ENCODE measurements at regions not wholly inside any gene's neighbourhood (a gene's known extent, or its start where the extent isn't known, plus 50 kb on each side); places are given as distances from the start of the nearest gene placed in this dataset.

GRCh38 chr2:12807907-12808810 is 91.4 kb downstream of the TRIB2 start:
- peak in 2 of 3 donors; percentile 19 to 34 for DNase-seq
- CTCF ChIA-PET, result no interaction called here
- POLR2A ChIA-PET, result no interaction called here

GRCh38 chr2:12809526-12809925 is 92.8 kb downstream of the TRIB2 start:
- CTCF ChIA-PET, result interaction anchor here (0.9 to 1.0 kb wide), 2 partner anchors 19 to 122 kb away, joined by 3 to 4 read pairs; no protein-coding TSS in a partner anchor

More at GRCh38 chr2:12807907-12808810, 91.4 kb downstream of the TRIB2 start:
- peaks cover 0 to 18% (median 2%) of the 10 kb centered on the region in 4 experiments for H3K4me1 ChIP-seq (ENCODE audit: control extremely low read depth in 1 of 4, control insufficient read depth in 4 of 4, insufficient read depth in 4 of 4, low read length in 3 of 4)
- H3K27ac ChIP-seq (ENCODE audit: insufficient read depth in 1 of 2, low read depth in 1 of 2, low read length in 2 of 2, poor library complexity in 1 of 2, severe bottlenecking in 2 of 2), result no peak overlapping the region
- 67% methylated on average over 3 of the region's 6 CpGs for WGBS (ENCODE audit: insufficient coverage)
- H3K9me3 ChIP-seq (ENCODE audit: control extremely low read depth in 1 of 5, control insufficient read depth in 4 of 5, insufficient read depth in 2 of 5, low read depth in 1 of 5, low read length in 4 of 5), result no peaks in the 10 kb centered on the region
- H3K36me3 ChIP-seq (ENCODE audit: control insufficient read depth in 4 of 4, insufficient read depth in 4 of 4, low read length in 3 of 4), result no peaks in the 10 kb centered on the region
- peaks cover 0 to 1% (median 0%) of the 10 kb centered on the region in 5 experiments for H3K27me3 ChIP-seq (replicated peaks in 2 of 5; ENCODE audit: control insufficient read depth in 4 of 5, insufficient read depth in 5 of 5, low read length in 4 of 5)
- H3K4me3 ChIP-seq (ENCODE audit: control insufficient read depth in 1 of 7, extremely low read depth in 1 of 7, insufficient read depth in 4 of 7, low read depth in 2 of 7, low read length in 6 of 7), result no peak overlapping the region

GRCh38 chr2:12811916-12812315 is 95.2 kb downstream of the TRIB2 start:
- H3K27ac ChIP-seq (ENCODE audit: insufficient read depth in 1 of 2, low read depth in 1 of 2, low read length in 2 of 2, poor library complexity in 1 of 2, severe bottlenecking in 2 of 2), result no peak overlapping the region
- CTCF ChIA-PET, result no interaction called here
- peaks cover 0 to 16% (median 2%) of the 10 kb centered on the region in 4 experiments for H3K4me1 ChIP-seq (ENCODE audit: control extremely low read depth in 1 of 4, control insufficient read depth in 4 of 4, insufficient read depth in 4 of 4, low read length in 3 of 4)
- H3K27me3 ChIP-seq (replicated peaks in 2 of 5; ENCODE audit: control insufficient read depth in 4 of 5, insufficient read depth in 5 of 5, low read length in 4 of 5), result peaks cover 0 to 1% (median 0%) of the 10 kb centered on the region in 5 experiments
- H3K4me3 ChIP-seq (ENCODE audit: control insufficient read depth in 1 of 7, extremely low read depth in 1 of 7, insufficient read depth in 4 of 7, low read depth in 2 of 7, low read length in 6 of 7), result no peak overlapping the region
- H3K36me3 ChIP-seq (ENCODE audit: control insufficient read depth in 4 of 4, insufficient read depth in 4 of 4, low read length in 3 of 4), result no peaks in the 10 kb centered on the region
- no peaks in the 10 kb centered on the region for H3K9me3 ChIP-seq (ENCODE audit: control extremely low read depth in 1 of 5, control insufficient read depth in 4 of 5, insufficient read depth in 2 of 5, low read depth in 1 of 5, low read length in 4 of 5)
- POLR2A ChIA-PET, result no interaction called here
- no peak for DNase-seq

More at GRCh38 chr2:12809526-12809925, 92.8 kb downstream of the TRIB2 start:
- no peak overlapping the region for H3K27ac ChIP-seq (ENCODE audit: insufficient read depth in 1 of 2, low read depth in 1 of 2, low read length in 2 of 2, poor library complexity in 1 of 2, severe bottlenecking in 2 of 2)
- peaks cover 0 to 18% (median 2%) of the 10 kb centered on the region in 4 experiments for H3K4me1 ChIP-seq (ENCODE audit: control extremely low read depth in 1 of 4, control insufficient read depth in 4 of 4, insufficient read depth in 4 of 4, low read length in 3 of 4)
- no CpG with 5 or more reads among the region's 4 CpGs for WGBS (ENCODE audit: insufficient coverage)
- DNase-seq, result no peak
- POLR2A ChIA-PET, result no interaction called here
- H3K9me3 ChIP-seq (ENCODE audit: control extremely low read depth in 1 of 5, control insufficient read depth in 4 of 5, insufficient read depth in 2 of 5, low read depth in 1 of 5, low read length in 4 of 5), result no peaks in the 10 kb centered on the region
- H3K27me3 ChIP-seq (replicated peaks in 2 of 5; ENCODE audit: control insufficient read depth in 4 of 5, insufficient read depth in 5 of 5, low read length in 4 of 5), result peaks cover 0 to 1% (median 0%) of the 10 kb centered on the region in 5 experiments
- no peak overlapping the region for H3K4me3 ChIP-seq (ENCODE audit: control insufficient read depth in 1 of 7, extremely low read depth in 1 of 7, insufficient read depth in 4 of 7, low read depth in 2 of 7, low read length in 6 of 7)
- H3K36me3 ChIP-seq (ENCODE audit: control insufficient read depth in 4 of 4, insufficient read depth in 4 of 4, low read length in 3 of 4), result no peaks in the 10 kb centered on the region

GRCh38 chr2:12813166-12813565 is 96.4 kb downstream of the TRIB2 start:
- ChIA-PET CTCF (no interaction called here), POLR2A (no interaction called here)
- Histone ChIP-seq H3K36me3 (ENCODE audit: control insufficient read depth in 4 of 4, insufficient read depth in 4 of 4, low read length in 3 of 4) (no peaks in the 10 kb centered on the region), H3K27me3 (replicated peaks in 2 of 5; ENCODE audit: control insufficient read depth in 4 of 5, insufficient read depth in 5 of 5, low read length in 4 of 5) (peaks cover 0 to 1% (median 0%) of the 10 kb centered on the region in 5 experiments), H3K4me3 (ENCODE audit: control insufficient read depth in 1 of 7, extremely low read depth in 1 of 7, insufficient read depth in 4 of 7, low read depth in 2 of 7, low read length in 6 of 7) (no peak overlapping the region), H3K4me1 (ENCODE audit: control extremely low read depth in 1 of 4, control insufficient read depth in 4 of 4, insufficient read depth in 4 of 4, low read length in 3 of 4) (peaks cover 0 to 5% (median under 1%) of the 10 kb centered on the region in 4 experiments), H3K9me3 (ENCODE audit: control extremely low read depth in 1 of 5, control insufficient read depth in 4 of 5, insufficient read depth in 2 of 5, low read depth in 1 of 5, low read length in 4 of 5) (no peaks in the 10 kb centered on the region), H3K27ac (ENCODE audit: insufficient read depth in 1 of 2, low read depth in 1 of 2, low read length in 2 of 2, poor library complexity in 1 of 2, severe bottlenecking in 2 of 2) (no peak overlapping the region)
- DNase-seq, result no peak

- peaks cover 0 to 5% (median 0%) of the 10 kb centered on the region in 5 experiments for H3K27me3 ChIP-seq (replicated peaks in 2 of 5; ENCODE audit: control insufficient read depth in 4 of 5, insufficient read depth in 5 of 5, low read length in 4 of 5)
- H3K4me1 ChIP-seq (ENCODE audit: control extremely low read depth in 1 of 4, control insufficient read depth in 4 of 4, insufficient read depth in 4 of 4, low read length in 3 of 4), result peaks cover 0 to 12% (median 11%) of the 10 kb centered on the region in 4 experiments
- no peaks in the 10 kb centered on the region for H3K9me3 ChIP-seq (ENCODE audit: control extremely low read depth in 1 of 5, control insufficient read depth in 4 of 5, insufficient read depth in 2 of 5, low read depth in 1 of 5, low read length in 4 of 5)
- H3K4me3 ChIP-seq (ENCODE audit: control insufficient read depth in 1 of 7, extremely low read depth in 1 of 7, insufficient read depth in 4 of 7, low read depth in 2 of 7, low read length in 6 of 7), result no peak overlapping the region
- WGBS (ENCODE audit: insufficient coverage), result 92% methylated on average over 2 of the region's 4 CpGs
- H3K36me3 ChIP-seq (ENCODE audit: control insufficient read depth in 4 of 4, insufficient read depth in 4 of 4, low read length in 3 of 4), result no peaks in the 10 kb centered on the region
- DNase-seq, result no peak
- ChIA-PET CTCF (no interaction called here), POLR2A (no interaction called here)
- no peak overlapping the region for H3K27ac ChIP-seq (ENCODE audit: insufficient read depth in 1 of 2, low read depth in 1 of 2, low read length in 2 of 2, poor library complexity in 1 of 2, severe bottlenecking in 2 of 2)
Observed at GRCh38 chr2:12816379-12817306, 99.9 kb downstream of the TRIB2 start.

GRCh38 chr2:12817870-12818269 is 101.1 kb downstream of the TRIB2 start:
- Histone ChIP-seq H3K4me1 (ENCODE audit: control extremely low read depth in 1 of 4, control insufficient read depth in 4 of 4, insufficient read depth in 4 of 4, low read length in 3 of 4) (peaks cover 0 to 12% (median 11%) of the 10 kb centered on the region in 4 experiments), H3K36me3 (ENCODE audit: control insufficient read depth in 4 of 4, insufficient read depth in 4 of 4, low read length in 3 of 4) (no peaks in the 10 kb centered on the region), H3K27ac (ENCODE audit: insufficient read depth in 1 of 2, low read depth in 1 of 2, low read length in 2 of 2, poor library complexity in 1 of 2, severe bottlenecking in 2 of 2) (no peak overlapping the region), H3K9me3 (ENCODE audit: control extremely low read depth in 1 of 5, control insufficient read depth in 4 of 5, insufficient read depth in 2 of 5, low read depth in 1 of 5, low read length in 4 of 5) (no peaks in the 10 kb centered on the region), H3K4me3 (ENCODE audit: control insufficient read depth in 1 of 7, extremely low read depth in 1 of 7, insufficient read depth in 4 of 7, low read depth in 2 of 7, low read length in 6 of 7) (no peak overlapping the region), H3K27me3 (replicated peaks in 2 of 5; ENCODE audit: control insufficient read depth in 4 of 5, insufficient read depth in 5 of 5, low read length in 4 of 5) (peaks cover 0 to 6% (median 3%) of the 10 kb centered on the region in 5 experiments)
- ChIA-PET POLR2A (no interaction called here), CTCF (no interaction called here)
- 95% methylated on average over 3 of the region's 3 CpGs for WGBS (ENCODE audit: insufficient coverage)
- DNase-seq, result no peak

Data from common myeloid progenitor, CD34-positive (primary cell).